ENCODE measurements at regions not wholly inside any gene's neighbourhood (a gene's known extent, or its start where the extent isn't known, plus 50 kb on each side); places are given as distances from the start of the nearest gene placed in this dataset.

DNA sequence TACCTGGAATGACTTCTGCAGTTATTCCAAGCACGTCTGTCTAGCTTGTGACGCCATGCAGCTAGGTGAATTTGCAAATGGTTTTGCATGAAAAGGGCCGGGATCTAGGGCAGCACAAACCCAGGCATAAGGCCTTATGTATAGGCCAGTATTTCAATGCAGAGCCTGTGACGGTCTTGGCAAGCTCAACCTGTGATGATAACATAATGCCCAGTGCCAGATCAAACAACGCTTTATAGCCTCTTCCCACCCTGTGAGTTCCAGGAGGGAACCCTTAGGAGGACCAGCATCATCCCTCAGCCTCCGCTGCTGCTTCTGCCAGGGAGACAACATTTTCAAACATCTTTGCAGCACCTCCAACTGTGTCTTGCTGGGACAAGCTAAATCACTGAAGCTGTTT is 390.7 kb downstream of the INHBA start:
- no peaks in the 10 kb centered on the region for H3K27me3 Mint-ChIP-seq (ENCODE audit: low read depth)
- Histone ChIP-seq H3K79me1 (ENCODE audit: insufficient read depth, low read depth, low read length, poor library complexity, severe bottlenecking) (no peaks in the 10 kb centered on the region), H3K18ac (ENCODE audit: insufficient read length, low read depth, low read length) (no peak overlapping the region), H3K23me2 (ENCODE audit: insufficient read length, low read depth, low read length, poor library complexity, severe bottlenecking) (no peaks in the 10 kb centered on the region), H2BK15ac (ENCODE audit: low read depth, low read length) (no peak overlapping the region), H3K4me1 (ENCODE audit: insufficient read depth, low read length) (no peaks in the 10 kb centered on the region), H2BK5ac (ENCODE audit: insufficient read length, low read length) (no peak overlapping the region), H2BK20ac (ENCODE audit: low read depth, low read length, poor library complexity, severe bottlenecking) (no peak overlapping the region), H3K9me3 (ENCODE audit: control insufficient read depth, low read depth, low read length) (no peaks in the 10 kb centered on the region), H4K8ac (replicated peaks; ENCODE audit: insufficient read length, low read depth, low read length) (no peak overlapping the region), H3T11ph (ENCODE audit: low read length) (no peak overlapping the region), H3K23ac (ENCODE audit: insufficient read length, low read depth, low read length) (no peak overlapping the region), H3K56ac (ENCODE audit: insufficient read length, low read depth, low read length) (no peak overlapping the region), H2AFZ (ENCODE audit: low read length) (no peak overlapping the region), H3K9ac (ENCODE audit: extremely low read depth, insufficient read length, low read length) (no peak overlapping the region), H2BK12ac (ENCODE audit: insufficient read length, low read depth, low read length) (no peak overlapping the region), H4K91ac (ENCODE audit: insufficient read length, low read depth, low read length) (no peak overlapping the region), H2BK120ac (ENCODE audit: low read depth, low read length, poor library complexity, severe bottlenecking) (no peak overlapping the region), H3K27ac (ENCODE audit: insufficient read length, low read depth, low read length) (no peak overlapping the region), H4K5ac (ENCODE audit: insufficient read length, low read depth, low read length) (no peak overlapping the region), H3K14ac (ENCODE audit: insufficient read depth, low read length) (no peak overlapping the region), H3K27me3 (ENCODE audit: insufficient read depth, low read length) (no peaks in the 10 kb centered on the region), H3K4me2 (ENCODE audit: insufficient read depth, insufficient read length, low read length) (no peak overlapping the region), H2AK5ac (ENCODE audit: insufficient read length, low read length) (no peak overlapping the region), H3K79me2 (ENCODE audit: insufficient read depth, low read length) (no peaks in the 10 kb centered on the region), H3K4ac (ENCODE audit: low read depth, low read length) (no peak overlapping the region), H4K20me1 (ENCODE audit: control insufficient read depth, insufficient read depth, insufficient read length) (no peaks in the 10 kb centered on the region)
- H3K4me1 Mint-ChIP-seq: peaks cover 10% of the 10 kb centered on the region in 2 experiments
- no peaks in the 10 kb centered on the region for H3K9me3 Mint-ChIP-seq
- no peak overlapping the region for H3K4me3 Mint-ChIP-seq
- no peak overlapping the region for H3K27ac Mint-ChIP-seq
- H3K36me3 Mint-ChIP-seq (ENCODE audit: insufficient read depth in 1 of 3, low read depth in 3 of 3): no peaks in the 10 kb centered on the region
- no CpG with 5 or more reads among the region's 6 CpGs for WGBS (ENCODE audit: extremely low coverage, insufficient read length, low lambda C conversion rate)
- DNase-seq: no peak
- TF ChIP-seq, protein P1, sequence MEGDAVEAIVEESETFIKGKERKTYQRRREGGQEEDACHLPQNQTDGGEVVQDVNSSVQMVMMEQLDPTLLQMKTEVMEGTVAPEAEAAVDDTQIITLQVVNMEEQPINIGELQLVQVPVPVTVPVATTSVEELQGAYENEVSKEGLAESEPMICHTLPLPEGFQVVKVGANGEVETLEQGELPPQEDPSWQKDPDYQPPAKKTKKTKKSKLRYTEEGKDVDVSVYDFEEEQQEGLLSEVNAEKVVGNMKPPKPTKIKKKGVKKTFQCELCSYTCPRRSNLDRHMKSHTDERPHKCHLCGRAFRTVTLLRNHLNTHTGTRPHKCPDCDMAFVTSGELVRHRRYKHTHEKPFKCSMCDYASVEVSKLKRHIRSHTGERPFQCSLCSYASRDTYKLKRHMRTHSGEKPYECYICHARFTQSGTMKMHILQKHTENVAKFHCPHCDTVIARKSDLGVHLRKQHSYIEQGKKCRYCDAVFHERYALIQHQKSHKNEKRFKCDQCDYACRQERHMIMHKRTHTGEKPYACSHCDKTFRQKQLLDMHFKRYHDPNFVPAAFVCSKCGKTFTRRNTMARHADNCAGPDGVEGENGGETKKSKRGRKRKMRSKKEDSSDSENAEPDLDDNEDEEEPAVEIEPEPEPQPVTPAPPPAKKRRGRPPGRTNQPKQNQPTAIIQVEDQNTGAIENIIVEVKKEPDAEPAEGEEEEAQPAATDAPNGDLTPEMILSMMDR (conservative IDR thresholded peaks at IDR 0.05): no peak

Data from H9 (cell line).